ENCODE measurements at regions not wholly inside any gene's neighbourhood (a gene's known extent, or its start where the extent isn't known, plus 50 kb on each side); places are given as distances from the start of the nearest gene placed in this dataset.
"Not testable (repeated sequence)": the region's sequence is repeated elsewhere in the genome, so short reads cannot be mapped to it uniquely, and the experiment has no call there.

DNA sequence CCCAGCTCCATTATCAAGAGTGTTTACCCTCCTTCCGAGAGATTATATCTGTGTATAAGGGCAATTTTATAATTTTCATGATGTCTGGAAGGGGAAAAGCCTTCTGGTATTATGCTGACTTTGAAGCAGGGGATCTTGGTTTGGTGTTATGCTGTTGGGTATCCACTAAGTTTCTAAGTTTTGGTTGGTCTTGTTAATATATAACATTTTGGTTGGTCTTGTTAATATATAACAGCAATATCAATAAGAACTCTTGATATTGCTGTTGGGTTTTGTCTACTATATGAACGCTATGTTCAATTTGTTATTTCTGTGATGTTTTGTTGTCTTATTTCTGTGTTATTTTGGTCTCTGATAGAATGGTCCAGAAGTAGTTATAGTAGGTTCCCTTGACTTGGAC lies 349.2 kb upstream of the LRFN5 start:
- H3K27me3 ChIP-seq = no peaks in the 10 kb centered on the region
- 94 to 95% methylated on average over 2 of the region's 2 CpGs for WGBS, 2 donors
- no peak for TF ChIP-seq POLR2A (IDR thresholded peaks at IDR 0.05)
- TF ChIP-seq, protein P1, sequence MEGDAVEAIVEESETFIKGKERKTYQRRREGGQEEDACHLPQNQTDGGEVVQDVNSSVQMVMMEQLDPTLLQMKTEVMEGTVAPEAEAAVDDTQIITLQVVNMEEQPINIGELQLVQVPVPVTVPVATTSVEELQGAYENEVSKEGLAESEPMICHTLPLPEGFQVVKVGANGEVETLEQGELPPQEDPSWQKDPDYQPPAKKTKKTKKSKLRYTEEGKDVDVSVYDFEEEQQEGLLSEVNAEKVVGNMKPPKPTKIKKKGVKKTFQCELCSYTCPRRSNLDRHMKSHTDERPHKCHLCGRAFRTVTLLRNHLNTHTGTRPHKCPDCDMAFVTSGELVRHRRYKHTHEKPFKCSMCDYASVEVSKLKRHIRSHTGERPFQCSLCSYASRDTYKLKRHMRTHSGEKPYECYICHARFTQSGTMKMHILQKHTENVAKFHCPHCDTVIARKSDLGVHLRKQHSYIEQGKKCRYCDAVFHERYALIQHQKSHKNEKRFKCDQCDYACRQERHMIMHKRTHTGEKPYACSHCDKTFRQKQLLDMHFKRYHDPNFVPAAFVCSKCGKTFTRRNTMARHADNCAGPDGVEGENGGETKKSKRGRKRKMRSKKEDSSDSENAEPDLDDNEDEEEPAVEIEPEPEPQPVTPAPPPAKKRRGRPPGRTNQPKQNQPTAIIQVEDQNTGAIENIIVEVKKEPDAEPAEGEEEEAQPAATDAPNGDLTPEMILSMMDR (IDR thresholded peaks at IDR 0.05) = no peak
- H3K36me3 ChIP-seq = no peaks in the 10 kb centered on the region
- intact Hi-C loops (cut with DNase I) = no loop called here
- H3K9me3 ChIP-seq = no peaks in the 10 kb centered on the region
- no peaks in the 10 kb centered on the region for H3K4me1 ChIP-seq
- no peak overlapping the region for H3K4me3 ChIP-seq (replicated peaks in 1 of 3)
- no peak overlapping the region for H3K27ac ChIP-seq
- DNase-seq = no peak

DNA sequence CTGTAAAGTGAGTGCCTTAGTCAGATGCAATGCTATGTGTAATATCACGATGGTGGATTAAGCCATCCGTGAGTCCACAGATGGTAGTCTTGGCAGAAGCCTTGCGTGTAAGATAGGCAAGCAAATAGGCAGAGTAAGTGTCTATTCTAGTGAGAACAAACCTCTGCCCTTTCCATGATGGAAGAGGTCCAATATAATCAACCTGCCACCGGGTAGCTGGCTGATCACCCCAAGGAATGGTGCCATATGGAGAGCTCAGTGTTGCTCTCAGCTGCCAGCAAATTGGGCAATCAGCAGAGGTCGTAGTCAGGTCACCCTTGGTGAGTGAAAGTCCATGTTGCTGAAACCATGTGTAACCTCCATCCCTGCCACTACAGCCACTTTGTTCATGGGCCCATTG lies 371.2 kb upstream of the LRFN5 start:
- TF ChIP-seq, protein P1 (IDR thresholded peaks at IDR 0.05) = no peak
- TF ChIP-seq POLR2A (IDR thresholded peaks at IDR 0.05) = no peak
- Histone ChIP-seq H3K27me3 (no peaks in the 10 kb centered on the region), H3K9me3 (no peaks in the 10 kb centered on the region), H3K4me3 (replicated peaks in 1 of 3) (no peak overlapping the region), H3K27ac (no peak overlapping the region), H3K36me3 (no peaks in the 10 kb centered on the region), H3K4me1 (no peaks in the 10 kb centered on the region)
- intact Hi-C loops (cut with DNase I) = no loop called here
- WGBS, 2 donors = 83 to 93% methylated on average over 4 of the region's 5 CpGs
- DNase-seq = no peak

DNA sequence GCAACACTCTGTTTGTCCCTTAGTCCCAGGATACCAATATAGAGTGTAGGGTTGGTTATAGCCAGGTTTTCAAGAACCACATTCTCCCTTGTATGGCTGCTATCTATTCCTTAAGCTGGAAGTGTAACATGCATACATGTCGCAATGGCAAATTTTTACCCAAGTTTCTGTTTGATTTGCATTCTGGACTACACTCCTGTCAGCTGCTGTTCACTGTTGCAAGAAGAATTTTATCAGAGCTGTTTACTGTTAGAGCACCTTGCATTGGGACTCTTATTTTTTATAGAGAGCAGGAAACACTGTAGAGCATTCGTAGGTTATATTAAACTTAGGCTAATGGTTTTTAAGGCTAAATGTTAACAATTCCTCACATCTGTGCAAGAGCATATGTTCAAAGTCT lies 376.0 kb upstream of the LRFN5 start:
- no peaks in the 10 kb centered on the region for H3K27me3 ChIP-seq
- no peak for DNase-seq
- intact Hi-C loops (cut with DNase I) = no loop called here
- TF ChIP-seq, protein P1 (IDR thresholded peaks at IDR 0.05) = no peak
- no peak for TF ChIP-seq POLR2A (IDR thresholded peaks at IDR 0.05)
- H3K27ac ChIP-seq = no peak overlapping the region
- H3K36me3 ChIP-seq = no peaks in the 10 kb centered on the region
- H3K4me1 ChIP-seq = no peaks in the 10 kb centered on the region
- WGBS, 2 donors = 93 to 96% methylated on average over 2 of the region's 2 CpGs
- H3K9me3 ChIP-seq = no peaks in the 10 kb centered on the region
- no peak overlapping the region for H3K4me3 ChIP-seq (replicated peaks in 1 of 3)

DNA sequence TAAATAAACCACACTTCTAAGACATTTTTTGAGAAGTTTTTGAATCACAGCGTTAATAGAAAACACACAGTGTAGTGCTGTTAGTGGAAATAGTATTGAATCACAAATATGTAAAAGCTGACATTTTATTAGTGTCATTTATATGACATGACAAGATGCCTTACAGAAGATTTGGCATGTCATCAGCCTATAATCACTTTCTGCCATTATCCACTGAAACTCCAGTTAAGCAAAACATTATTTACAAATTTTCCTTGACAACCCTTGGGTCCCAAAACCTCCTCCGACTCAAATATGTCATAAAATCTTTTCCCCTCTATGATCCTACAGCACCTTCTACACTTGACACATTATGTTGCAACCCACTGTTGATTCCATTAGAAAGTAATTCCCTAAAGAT lies 376.9 kb upstream of the LRFN5 start:
- H3K4me3 ChIP-seq (replicated peaks in 1 of 3) = no peak overlapping the region
- WGBS, 2 donors = 87 to 94% methylated on average over 2 of the region's 2 CpGs
- no peaks in the 10 kb centered on the region for H3K27me3 ChIP-seq
- no peak for TF ChIP-seq POLR2A (IDR thresholded peaks at IDR 0.05)
- intact Hi-C loops (cut with DNase I) = no loop called here
- H3K9me3 ChIP-seq = no peaks in the 10 kb centered on the region
- no peaks in the 10 kb centered on the region for H3K36me3 ChIP-seq
- no peaks in the 10 kb centered on the region for H3K4me1 ChIP-seq
- no peak overlapping the region for H3K27ac ChIP-seq
- no peak for DNase-seq

DNA sequence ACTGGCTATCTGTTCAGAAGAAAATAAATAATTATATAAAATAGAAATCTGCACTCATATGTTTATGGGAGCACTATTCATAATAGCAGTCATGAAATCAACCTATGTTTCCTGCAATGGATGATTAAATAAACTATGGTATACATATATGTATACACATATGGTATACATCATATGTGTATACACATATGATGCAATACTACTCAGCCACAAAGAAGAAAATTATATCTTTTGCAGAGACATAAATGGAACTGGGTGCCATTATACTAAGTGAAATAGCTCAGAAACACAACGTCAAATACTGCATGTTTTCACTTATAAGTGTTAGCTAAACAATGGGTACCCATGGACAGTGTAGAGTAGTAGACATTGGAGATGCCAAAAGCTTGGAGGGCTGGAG lies 381.2 kb upstream of the LRFN5 start:
- no peak overlapping the region for H3K27ac ChIP-seq
- 73 to 79% methylated on average over 1 of the region's 1 CpG for WGBS, 2 donors
- H3K27me3 ChIP-seq = no peaks in the 10 kb centered on the region
- no peak for TF ChIP-seq POLR2A (IDR thresholded peaks at IDR 0.05)
- TF ChIP-seq, protein P1 (IDR thresholded peaks at IDR 0.05) = no peak
- H3K9me3 ChIP-seq = no peaks in the 10 kb centered on the region
- no peaks in the 10 kb centered on the region for H3K4me1 ChIP-seq
- DNase-seq = no peak
- intact Hi-C loops (cut with DNase I) = no loop called here
- no peaks in the 10 kb centered on the region for H3K36me3 ChIP-seq
- H3K4me3 ChIP-seq (replicated peaks in 1 of 3) = no peak overlapping the region

DNA sequence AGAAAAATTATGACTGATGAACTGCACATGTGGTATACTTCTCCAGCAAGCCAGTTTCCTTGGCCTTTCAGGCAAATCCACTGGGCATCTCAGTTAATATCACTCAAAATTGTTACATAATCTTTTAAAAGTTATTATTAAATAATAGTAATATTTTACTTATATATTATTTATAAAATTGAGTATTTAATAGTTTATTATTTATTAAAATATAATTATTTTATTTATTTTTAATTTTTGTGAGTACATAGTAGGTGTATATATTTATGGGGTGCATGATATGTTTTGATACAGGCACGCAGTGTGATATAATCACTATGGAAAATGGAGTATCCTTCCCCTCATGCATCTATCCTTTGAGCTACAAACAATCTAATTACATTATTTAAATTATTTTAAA lies 384.1 kb upstream of the LRFN5 start:
- intact Hi-C loops (cut with DNase I) = no loop called here
- WGBS, 2 donors = 88 to 91% methylated on average over 1 of the region's 1 CpG

DNA sequence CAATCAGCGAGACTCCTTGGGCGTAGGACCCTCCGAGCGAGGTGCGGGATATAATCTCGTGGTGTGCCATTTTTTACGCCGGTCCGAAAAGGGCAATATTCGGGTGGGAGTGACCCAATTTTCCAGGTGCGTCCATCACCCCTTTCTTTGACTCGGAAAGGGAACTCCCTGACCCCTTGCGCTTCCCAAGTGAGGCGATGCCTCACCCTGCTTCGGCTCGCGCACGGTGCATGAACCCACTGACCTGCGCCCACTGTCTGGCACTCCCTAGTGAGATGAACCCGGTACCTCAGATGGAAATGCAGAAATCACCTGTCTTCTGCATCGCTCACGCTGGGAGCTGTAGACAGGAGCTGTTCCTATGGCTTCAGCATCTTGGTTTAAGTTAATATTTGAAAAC lies 391.7 kb upstream of the LRFN5 start:
- H3K4me3 ChIP-seq (replicated peaks in 1 of 3); H3K27me3 ChIP-seq; DNase-seq; H3K9me3 ChIP-seq; H3K27ac ChIP-seq; intact Hi-C loops (cut with DNase I); H3K4me1 ChIP-seq; H3K36me3 ChIP-seq: not testable (repeated sequence)
- 95 to 96% methylated on average over 22 of the region's 22 CpGs for WGBS, 2 donors

More for the DNA sequence above, 384.1 kb upstream of the LRFN5 start:
- TF ChIP-seq, protein P1 (IDR thresholded peaks at IDR 0.05) = no peak
- TF ChIP-seq POLR2A (IDR thresholded peaks at IDR 0.05) = no peak
- Histone ChIP-seq H3K27ac (no peak overlapping the region), H3K4me3 (replicated peaks in 1 of 3) (no peak overlapping the region), H3K9me3 (no peaks in the 10 kb centered on the region), H3K4me1 (no peaks in the 10 kb centered on the region), H3K36me3 (no peaks in the 10 kb centered on the region), H3K27me3 (no peaks in the 10 kb centered on the region)
- DNase-seq = no peak
